HG03060 (cell line): ENCODE measurements at regions not wholly inside any gene's neighbourhood (a gene's known extent, or its start where the extent isn't known, plus 50 kb on each side); places are given as distances from the start of the nearest gene placed in this dataset.

Experiments
- ATAC-seq: cut with Tn5 transposase; IDR thresholded peaks from one replicate; pipeline ENCODE4 v1.9.1; 2021; ENCODE audit warnings: low read depth, moderate number of reproducible peaks; ENCODE audit not compliant: unreplicated experiment

- ATAC-seq: no peak
These were observed 840.1 kb downstream of the JRKL start for GRCh38 chr11:97229936-97230335.

GRCh38 chr11:97231231-97231630 lies 841.4 kb downstream of the JRKL start:
- ATAC-seq: no peak

- ATAC-seq: no peak
These were observed 844.2 kb downstream of the JRKL start for GRCh38 chr11:97234016-97234415.

GRCh38 chr11:97237151-97237550 lies 847.3 kb downstream of the JRKL start:
- no peak for ATAC-seq

GRCh38 chr11:97247601-97248000 lies 857.8 kb downstream of the JRKL start:
- no peak for ATAC-seq

GRCh38 chr11:97254790-97255189 lies 865.0 kb downstream of the JRKL start:
- no peak for ATAC-seq

- ATAC-seq: no peak
These were observed 869.6 kb downstream of the JRKL start for GRCh38 chr11:97259434-97259833.

- no peak for ATAC-seq
These were observed 870.1 kb downstream of the JRKL start for GRCh38 chr11:97259884-97260283.

GRCh38 chr11:97263183-97263858 lies 873.5 kb downstream of the JRKL start:
- no peak for ATAC-seq

- no peak for ATAC-seq
These were observed 879.7 kb downstream of the JRKL start for GRCh38 chr11:97269527-97269926.

- ATAC-seq: no peak
These were observed 889.5 kb downstream of the JRKL start for GRCh38 chr11:97279341-97279740.

GRCh38 chr11:97280347-97280746 lies 890.5 kb downstream of the JRKL start:
- ATAC-seq: no peak

GRCh38 chr11:97289823-97290222 lies 900.0 kb downstream of the JRKL start:
- ATAC-seq: no peak

- no peak for ATAC-seq
These were observed 900.7 kb downstream of the JRKL start for GRCh38 chr11:97290464-97291041.

- ATAC-seq: no peak
These were observed 906.5 kb downstream of the JRKL start for GRCh38 chr11:97296301-97296700.

GRCh38 chr11:97309291-97309690 lies 919.5 kb downstream of the JRKL start:
- no peak for ATAC-seq

- ATAC-seq: no peak
These were observed 935.9 kb downstream of the JRKL start for GRCh38 chr11:97325693-97326092.

GRCh38 chr11:97332271-97332670 lies 942.5 kb downstream of the JRKL start:
- no peak for ATAC-seq

- ATAC-seq: no peak
These were observed 946.3 kb downstream of the JRKL start for GRCh38 chr11:97336064-97336463.

- ATAC-seq: no peak
These were observed 955.2 kb downstream of the JRKL start for GRCh38 chr11:97345032-97345431.

GRCh38 chr11:97349201-97349600 lies 959.4 kb downstream of the JRKL start:
- no peak for ATAC-seq

GRCh38 chr11:97351939-97352338 lies 962.1 kb downstream of the JRKL start:
- no peak for ATAC-seq
